GM23338 (cell line): ENCODE measurements at regions not wholly inside any gene's neighbourhood (a gene's known extent, or its start where the extent isn't known, plus 50 kb on each side); places are given as distances from the start of the nearest gene placed in this dataset.

Experiments
- CREB1 ChIP-seq: fragments of 250-450 bp; sonication (Bioruptor Pico); IDR thresholded peaks from 2 replicates; pipeline ENCODE4 v1.5.0; 2020; ENCODE audit warnings: low read depth, mild to moderate bottlenecking, moderate library complexity
- CTCF ChIP-seq, 2 experiments: fragments of 200-600 bp in 1 of 2; sonication (generic) in 1 of 2; conservative IDR thresholded peaks; 2 replicates each; pipeline versions ENCODE4 v1.5.1 to v1.6.1; 2016 to 2017; ENCODE audit warnings: antibody characterized with exemption in 2 of 2, low read depth in 2 of 2, mild to moderate bottlenecking in 2 of 2, moderate library complexity in 1 of 2
- ETS1 ChIP-seq: IDR thresholded peaks from 2 replicates; pipeline ENCODE4 v1.6.1; 2016; ENCODE audit warnings: antibody characterized with exemption
- EZH2 ChIP-seq: fragments of 200-600 bp; sonication (generic); IDR thresholded peaks from one replicate; pipeline ENCODE4 v1.8.0; 2017; ENCODE audit warnings: antibody characterized with exemption, mild to moderate bottlenecking, low read depth; ENCODE audit not compliant: unreplicated experiment
- EZH2phosphoT487 ChIP-seq: fragments of 200-600 bp; sonication (generic); IDR thresholded peaks from one replicate; pipeline ENCODE4 v1.8.1; 2018; ENCODE audit warnings: antibody characterized with exemption; ENCODE audit not compliant: unreplicated experiment
- JUNB ChIP-seq: IDR thresholded peaks from one replicate; pipeline ENCODE4 v1.6.1; 2016; ENCODE audit warnings: antibody characterized with exemption; ENCODE audit not compliant: unreplicated experiment
- NANOG ChIP-seq: IDR thresholded peaks from 2 replicates; pipeline ENCODE4 v1.6.1; 2016; ENCODE audit warnings: antibody characterized with exemption, borderline replicate concordance
- POLR2AphosphoS5 ChIP-seq: IDR thresholded peaks from 2 replicates; pipeline ENCODE4 v1.6.1; 2016; ENCODE audit warnings: antibody characterized with exemption, low read depth
- REST ChIP-seq: IDR thresholded peaks from one replicate; pipeline ENCODE4 v1.6.1; 2018; ENCODE audit warnings: antibody characterized with exemption; ENCODE audit not compliant: unreplicated experiment
- STAT1 ChIP-seq: IDR thresholded peaks from one replicate; pipeline ENCODE4 v1.6.1; 2016; ENCODE audit warnings: antibody characterized with exemption; ENCODE audit not compliant: unreplicated experiment
- ZNF114 ChIP-seq: fragments of 250-450 bp; sonication (Bioruptor Pico); IDR thresholded peaks from 2 replicates; pipeline ENCODE4 v1.5.0; 2020; ENCODE audit warnings: mild to moderate bottlenecking, moderate library complexity
- ZNF331 ChIP-seq: fragments of 250-450 bp; sonication (Bioruptor Pico); IDR thresholded peaks from 2 replicates; pipeline ENCODE4 v1.5.0; 2020; ENCODE audit warnings: low read depth, mild to moderate bottlenecking, moderate library complexity

GRCh38 chr4:73923631-73923937 is 54.4 kb downstream of the CXCL1 start:
- TF ChIP-seq REST (no peak), CTCF (conservative IDR thresholded peaks at IDR 0.05; ENCODE audit: low read depth in 2 of 2) (no peak), EZH2 (no peak), JUNB (no peak), POLR2AphosphoS5 (no peak), CREB1 (no peak), EZH2phosphoT487 (no peak), STAT1 (no peak), ETS1 (no peak), ZNF114 (CRISPR knock-in tag) (no peak), NANOG (no peak), ZNF331 (CRISPR knock-in tag) (no peak)
